ENCODE measurements at regions not wholly inside any gene's neighbourhood (a gene's known extent, or its start where the extent isn't known, plus 50 kb on each side); places are given as distances from the start of the nearest gene placed in this dataset.

GRCh38 chrX:122868631-122869030 is 315.4 kb upstream of the GRIA3 start:
- peak in 1 of 2 donors; percentile 30 for DNase-seq
- Histone ChIP-seq H3K4me3 (no peak overlapping the region), H3K36me3 (no peaks in the 10 kb centered on the region), H3K4me1 (no peaks in the 10 kb centered on the region), H3K27ac (no peak overlapping the region), H3K9me3 (no peaks in the 10 kb centered on the region), H3K27me3 (no peaks in the 10 kb centered on the region)
- no peak for TF ChIP-seq POLR2A (IDR thresholded peaks at IDR 0.05)
- no peak for TF ChIP-seq EP300 (IDR thresholded peaks at IDR 0.05)
- no peak for TF ChIP-seq POLR2AphosphoS5 (IDR thresholded peaks at IDR 0.05)
- no peak for TF ChIP-seq CTCF (IDR thresholded peaks at IDR 0.05)
- intact Hi-C loops (cut with DNase I; ENCODE audit: low total_unique reads) = no loop called here
- 50 to 90% (median 55%) methylated on average over 1 of the region's 1 CpG for WGBS, 5 donors

- WGBS, 5 donors = 68 to 96% (median 84%) methylated on average over 4 of the region's 4 CpGs
- Histone ChIP-seq H3K27me3 (no peaks in the 10 kb centered on the region), H3K36me3 (no peaks in the 10 kb centered on the region), H3K4me3 (no peak overlapping the region), H3K27ac (no peak overlapping the region), H3K4me1 (no peaks in the 10 kb centered on the region), H3K9me3 (no peaks in the 10 kb centered on the region)
- DNase-seq = no peak
- intact Hi-C loops (cut with DNase I; ENCODE audit: low total_unique reads) = no loop called here
- no peak for TF ChIP-seq EP300 (IDR thresholded peaks at IDR 0.05)
- no peak for TF ChIP-seq POLR2AphosphoS5 (IDR thresholded peaks at IDR 0.05)
- no peak for TF ChIP-seq POLR2A (IDR thresholded peaks at IDR 0.05)
- TF ChIP-seq CTCF (IDR thresholded peaks at IDR 0.05) = no peak
These were observed 314.9 kb upstream of the GRIA3 start for GRCh38 chrX:122869171-122869570.

GRCh38 chrX:122878269-122878668 is 305.8 kb upstream of the GRIA3 start:
- WGBS, 5 donors = 65 to 71% (median 68%) methylated on average over 2 of the region's 2 CpGs
- DNase-seq = no peak
- H3K27me3 ChIP-seq = no peaks in the 10 kb centered on the region
- no peak overlapping the region for H3K27ac ChIP-seq
- H3K36me3 ChIP-seq = no peaks in the 10 kb centered on the region
- peaks cover 0 to 11% (median 4%) of the 10 kb centered on the region in 4 donors for H3K9me3 ChIP-seq
- intact Hi-C loops (cut with DNase I; ENCODE audit: low total_unique reads) = no loop called here
- H3K4me3 ChIP-seq = no peak overlapping the region
- no peaks in the 10 kb centered on the region for H3K4me1 ChIP-seq
- no peak for TF ChIP-seq EP300 (IDR thresholded peaks at IDR 0.05)

- Histone ChIP-seq H3K27me3 (no peaks in the 10 kb centered on the region), H3K4me1 (no peaks in the 10 kb centered on the region), H3K4me3 (no peak overlapping the region), H3K9me3 (peaks cover 0 to 11% (median 4%) of the 10 kb centered on the region in 4 donors), H3K36me3 (no peaks in the 10 kb centered on the region), H3K27ac (no peak overlapping the region)
- whole genome bisulfite sequencing, 5 donors = 67 to 89% (median 81%) methylated on average over 3 of the region's 3 CpGs; no CpG with 5 or more reads in 1 of the 5 donors
- intact Hi-C loops (cut with DNase I; ENCODE audit: low total_unique reads) = no loop called here
- TF ChIP-seq CTCF (IDR thresholded peaks at IDR 0.05) = no peak
- DNase-seq = no peak
These were observed 303.1 kb upstream of the GRIA3 start for GRCh38 chrX:122880952-122881351.

GRCh38 chrX:122890729-122891128 is 293.3 kb upstream of the GRIA3 start:
- no peak for DNase-seq
- no peaks in the 10 kb centered on the region for H3K4me1 ChIP-seq
- no peaks in the 10 kb centered on the region for H3K36me3 ChIP-seq
- intact Hi-C loops (cut with DNase I; ENCODE audit: low total_unique reads) = no loop called here
- TF ChIP-seq EP300 (IDR thresholded peaks at IDR 0.05) (no peak), CTCF (IDR thresholded peaks at IDR 0.05) (no peak)
- no peaks in the 10 kb centered on the region for H3K27me3 ChIP-seq
- H3K4me3 ChIP-seq = no peak overlapping the region
- H3K9me3 ChIP-seq = peaks cover 0 to 6% (median 0%) of the 10 kb centered on the region in 4 donors
- H3K27ac ChIP-seq = no peak overlapping the region
